ENCODE measurements at regions not wholly inside any gene's neighbourhood (a gene's known extent, or its start where the extent isn't known, plus 50 kb on each side); places are given as distances from the start of the nearest gene placed in this dataset.
"Not testable (repeated sequence)": the region's sequence is repeated elsewhere in the genome, so short reads cannot be mapped to it uniquely, and the experiment has no call there.

- TF ChIP-seq CTCF (IDR thresholded peaks at IDR 0.05; ENCODE audit: poor library complexity, severe bottlenecking); RAD21 (conservative IDR thresholded peaks at IDR 0.05); REST (IDR thresholded peaks at IDR 0.05; ENCODE audit: borderline replicate concordance); TAF1 (IDR thresholded peaks at IDR 0.05; ENCODE audit: low read depth); EP300 (conservative IDR thresholded peaks at IDR 0.05; ENCODE audit: poor library complexity, severe bottlenecking); EZH2 (IDR thresholded peaks at IDR 0.05; ENCODE audit: borderline replicate concordance, insufficient read depth, low read length, poor library complexity, severe bottlenecking); POLR2AphosphoS5 (IDR thresholded peaks at IDR 0.05); MXI1 (conservative IDR thresholded peaks at IDR 0.05; ENCODE audit: poor library complexity, severe bottlenecking): not testable (repeated sequence)
Measured at GRCh38 chr2:166743482-166743881, 144.8 kb upstream of the XIRP2 start.
